ENCODE measurements at regions not wholly inside any gene's neighbourhood (a gene's known extent, or its start where the extent isn't known, plus 50 kb on each side); places are given as distances from the start of the nearest gene placed in this dataset.

- DNase-seq (ENCODE audit: low spot score), result no peak
- Mint-ChIP-seq H3K4me3 (ENCODE audit: unreplicated experiment) (no peak overlapping the region), H3K4me1 (ENCODE audit: low read depth) (peaks cover 8% of the 10 kb centered on the region), H3K36me3 (ENCODE audit: low read depth) (no peaks in the 10 kb centered on the region), H3K9me3 (ENCODE audit: low read depth) (peaks cover 2% of the 10 kb centered on the region), H3K27ac (ENCODE audit: unreplicated experiment) (no peak overlapping the region), H3K27me3 (ENCODE audit: low read depth) (peaks cover 24% of the 10 kb centered on the region)
- TF ChIP-seq, protein P1, sequence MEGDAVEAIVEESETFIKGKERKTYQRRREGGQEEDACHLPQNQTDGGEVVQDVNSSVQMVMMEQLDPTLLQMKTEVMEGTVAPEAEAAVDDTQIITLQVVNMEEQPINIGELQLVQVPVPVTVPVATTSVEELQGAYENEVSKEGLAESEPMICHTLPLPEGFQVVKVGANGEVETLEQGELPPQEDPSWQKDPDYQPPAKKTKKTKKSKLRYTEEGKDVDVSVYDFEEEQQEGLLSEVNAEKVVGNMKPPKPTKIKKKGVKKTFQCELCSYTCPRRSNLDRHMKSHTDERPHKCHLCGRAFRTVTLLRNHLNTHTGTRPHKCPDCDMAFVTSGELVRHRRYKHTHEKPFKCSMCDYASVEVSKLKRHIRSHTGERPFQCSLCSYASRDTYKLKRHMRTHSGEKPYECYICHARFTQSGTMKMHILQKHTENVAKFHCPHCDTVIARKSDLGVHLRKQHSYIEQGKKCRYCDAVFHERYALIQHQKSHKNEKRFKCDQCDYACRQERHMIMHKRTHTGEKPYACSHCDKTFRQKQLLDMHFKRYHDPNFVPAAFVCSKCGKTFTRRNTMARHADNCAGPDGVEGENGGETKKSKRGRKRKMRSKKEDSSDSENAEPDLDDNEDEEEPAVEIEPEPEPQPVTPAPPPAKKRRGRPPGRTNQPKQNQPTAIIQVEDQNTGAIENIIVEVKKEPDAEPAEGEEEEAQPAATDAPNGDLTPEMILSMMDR (IDR thresholded peaks at IDR 0.05), result no peak
These were observed 158.6 kb upstream of the TWIST2 start for GRCh38 chr2:238689331-238689730.

DNA sequence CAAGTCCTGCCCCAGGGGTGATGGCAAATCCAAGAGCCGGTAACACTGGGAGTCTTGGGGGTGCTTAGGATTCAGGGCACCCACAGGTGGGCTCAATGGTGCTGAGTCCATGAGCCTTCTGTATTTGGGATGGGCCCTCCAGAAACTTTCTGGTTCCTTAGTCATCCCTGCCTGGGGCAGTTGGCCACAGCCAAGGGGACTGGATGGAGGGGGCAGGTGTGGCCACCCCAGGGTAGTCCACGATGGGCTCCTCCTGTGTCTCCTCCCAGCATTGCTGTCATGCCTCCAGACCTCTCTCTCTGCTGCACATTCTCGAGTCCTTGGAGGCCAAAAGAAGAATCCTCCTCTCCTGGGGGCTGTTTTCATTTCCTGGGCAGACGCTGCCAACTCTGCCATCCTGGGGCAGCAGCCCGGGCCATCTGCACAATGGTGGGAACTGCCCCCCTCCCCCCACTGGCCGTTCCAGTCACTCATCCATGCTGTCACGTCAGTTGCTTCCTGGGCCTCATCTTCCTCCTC is 158.0 kb upstream of the TWIST2 start:
- peaks cover 2% of the 10 kb centered on the region for H3K4me1 Mint-ChIP-seq (ENCODE audit: low read depth)
- TF ChIP-seq, protein P1 (IDR thresholded peaks at IDR 0.05), result no peak
- H3K27me3 Mint-ChIP-seq (ENCODE audit: low read depth), result peaks cover 26% of the 10 kb centered on the region
- H3K4me3 Mint-ChIP-seq (ENCODE audit: unreplicated experiment), result no peak overlapping the region
- no peak overlapping the region for H3K27ac Mint-ChIP-seq (ENCODE audit: unreplicated experiment)
- no peak for DNase-seq (ENCODE audit: low spot score)
- no peaks in the 10 kb centered on the region for H3K9me3 Mint-ChIP-seq (ENCODE audit: low read depth)
- no peaks in the 10 kb centered on the region for H3K36me3 Mint-ChIP-seq (ENCODE audit: low read depth)

DNA sequence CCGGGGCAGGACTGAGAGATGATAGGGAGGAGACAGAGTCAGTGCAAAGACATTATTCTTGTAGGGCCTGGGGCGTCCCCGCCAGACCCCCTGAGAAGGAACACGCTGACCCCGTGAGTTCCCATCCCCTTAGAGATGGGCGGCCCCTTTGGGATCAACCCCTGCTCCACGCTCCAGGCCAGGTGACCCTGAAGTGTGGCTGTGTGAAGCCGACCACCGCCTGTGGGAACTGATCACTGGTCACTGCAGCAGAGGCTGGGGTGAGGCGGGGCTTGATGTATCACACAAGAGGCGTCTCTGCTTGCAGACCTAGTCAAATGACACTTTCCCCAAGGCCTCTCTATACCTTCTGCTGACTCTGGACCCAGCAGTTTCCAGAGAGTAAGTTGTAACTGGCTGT is 157.4 kb upstream of the TWIST2 start:
- TF ChIP-seq, protein P1 (IDR thresholded peaks at IDR 0.05), result no peak
- Mint-ChIP-seq H3K4me1 (ENCODE audit: low read depth) (no peaks in the 10 kb centered on the region), H3K4me3 (ENCODE audit: unreplicated experiment) (no peak overlapping the region), H3K36me3 (ENCODE audit: low read depth) (no peaks in the 10 kb centered on the region), H3K27ac (ENCODE audit: unreplicated experiment) (no peak overlapping the region), H3K27me3 (ENCODE audit: low read depth) (peaks cover 29% of the 10 kb centered on the region), H3K9me3 (ENCODE audit: low read depth) (no peaks in the 10 kb centered on the region)
- no peak for DNase-seq (ENCODE audit: low spot score)

- Mint-ChIP-seq H3K27me3 (ENCODE audit: low read depth) (peaks cover 27% of the 10 kb centered on the region), H3K9me3 (ENCODE audit: low read depth) (no peaks in the 10 kb centered on the region), H3K27ac (ENCODE audit: unreplicated experiment) (no peak overlapping the region), H3K4me1 (ENCODE audit: low read depth) (no peaks in the 10 kb centered on the region), H3K4me3 (ENCODE audit: unreplicated experiment) (no peak overlapping the region), H3K36me3 (ENCODE audit: low read depth) (no peaks in the 10 kb centered on the region)
- no peak for DNase-seq (ENCODE audit: low spot score)
- TF ChIP-seq, protein P1 (IDR thresholded peaks at IDR 0.05), result no peak
These were observed 156.0 kb upstream of the TWIST2 start for GRCh38 chr2:238691596-238692491.

- H3K4me1 Mint-ChIP-seq (ENCODE audit: low read depth), result no peaks in the 10 kb centered on the region
- no peak overlapping the region for H3K4me3 Mint-ChIP-seq (ENCODE audit: unreplicated experiment)
- no peaks in the 10 kb centered on the region for H3K36me3 Mint-ChIP-seq (ENCODE audit: low read depth)
- DNase-seq (ENCODE audit: low spot score), result no peak
- H3K27ac Mint-ChIP-seq (ENCODE audit: unreplicated experiment), result no peak overlapping the region
- peaks cover 21% of the 10 kb centered on the region for H3K27me3 Mint-ChIP-seq (ENCODE audit: low read depth)
- TF ChIP-seq, protein P1 (IDR thresholded peaks at IDR 0.05), result no peak
- no peaks in the 10 kb centered on the region for H3K9me3 Mint-ChIP-seq (ENCODE audit: low read depth)
These were observed 155.3 kb upstream of the TWIST2 start for GRCh38 chr2:238692562-238692961.
